ENCODE measurements at regions not wholly inside any gene's neighbourhood (a gene's known extent, or its start where the extent isn't known, plus 50 kb on each side); places are given as distances from the start of the nearest gene placed in this dataset.

- Histone ChIP-seq H3K27me3 (replicated peaks; ENCODE audit: control insufficient read depth, insufficient read depth, low read length) (no peaks in the 10 kb centered on the region), H3K36me3 (ENCODE audit: control insufficient read depth, insufficient read depth, low read length) (no peaks in the 10 kb centered on the region), H3K4me3 (ENCODE audit: low read depth, low read length) (no peak overlapping the region), H3K4me1 (peaks cover 4% of the 10 kb centered on the region; the same call in 1 of the 2 replicates), H3K9me3 (no peaks in the 10 kb centered on the region)
- H3K4me3 Mint-ChIP-seq (ENCODE audit: unreplicated experiment), result no peak overlapping the region
- H3K4me1 Mint-ChIP-seq (ENCODE audit: low read depth, unreplicated experiment), result no peaks in the 10 kb centered on the region
- no peak for TF ChIP-seq CTCF (IDR thresholded peaks at IDR 0.05; ENCODE audit: insufficient read depth in 1 of 2, low read depth in 1 of 2, low read length in 1 of 2, severe bottlenecking in 1 of 2, unreplicated experiment in 1 of 2)
- POLR2A ChIA-PET, result no interaction called here
- DNase-seq, result no peak
- H3K27ac Mint-ChIP-seq (ENCODE audit: unreplicated experiment), result no peak overlapping the region
- H3K36me3 Mint-ChIP-seq (ENCODE audit: insufficient read depth, unreplicated experiment), result no peaks in the 10 kb centered on the region
- no TSS peak for BruUV-seq (replicated peaks)
- intact Hi-C loops (cut with micrococcal nuclease; ENCODE audit: unreplicated experiment), result no loop called here
- H3K9me3 Mint-ChIP-seq (ENCODE audit: unreplicated experiment), result no peaks in the 10 kb centered on the region
- CTCF ChIA-PET, result no interaction called here
- H3K27me3 Mint-ChIP-seq (ENCODE audit: insufficient read depth, unreplicated experiment), result no peaks in the 10 kb centered on the region
Observed at GRCh38 chr3:177490626-177491025, 293.3 kb upstream of the TBL1XR1 start.

- no peak overlapping the region for H3K4me3 ChIP-seq (ENCODE audit: low read depth, low read length)
- H3K27me3 ChIP-seq (replicated peaks; ENCODE audit: control insufficient read depth, insufficient read depth, low read length), result no peaks in the 10 kb centered on the region
- no peak overlapping the region for H3K27ac Mint-ChIP-seq (ENCODE audit: unreplicated experiment)
- POLR2A ChIA-PET, result no interaction called here
- peaks cover 4% of the 10 kb centered on the region; the same call in 1 of the 2 replicates for H3K4me1 ChIP-seq
- no peak for TF ChIP-seq CTCF (IDR thresholded peaks at IDR 0.05; ENCODE audit: insufficient read depth in 1 of 2, low read depth in 1 of 2, low read length in 1 of 2, severe bottlenecking in 1 of 2, unreplicated experiment in 1 of 2)
- no peaks in the 10 kb centered on the region for H3K9me3 Mint-ChIP-seq (ENCODE audit: unreplicated experiment)
- intact Hi-C loops (cut with micrococcal nuclease; ENCODE audit: unreplicated experiment), result no loop called here
- no peaks in the 10 kb centered on the region for H3K9me3 ChIP-seq
- no peaks in the 10 kb centered on the region for H3K4me1 Mint-ChIP-seq (ENCODE audit: low read depth, unreplicated experiment)
- no peaks in the 10 kb centered on the region for H3K27me3 Mint-ChIP-seq (ENCODE audit: insufficient read depth, unreplicated experiment)
- H3K4me3 Mint-ChIP-seq (ENCODE audit: unreplicated experiment), result no peak overlapping the region
- H3K36me3 ChIP-seq (ENCODE audit: control insufficient read depth, insufficient read depth, low read length), result no peaks in the 10 kb centered on the region
- BruUV-seq (replicated peaks), result no TSS peak
- no peak for DNase-seq
- H3K36me3 Mint-ChIP-seq (ENCODE audit: insufficient read depth, unreplicated experiment), result no peaks in the 10 kb centered on the region
- CTCF ChIA-PET, result no interaction called here
Observed at GRCh38 chr3:177491296-177492032, 294.2 kb upstream of the TBL1XR1 start.

GRCh38 chr3:177493091-177493490, 295.8 kb upstream of the TBL1XR1 start:
- Mint-ChIP-seq H3K27me3 (ENCODE audit: insufficient read depth, unreplicated experiment) (no peaks in the 10 kb centered on the region), H3K27ac (ENCODE audit: unreplicated experiment) (no peak overlapping the region), H3K4me3 (ENCODE audit: unreplicated experiment) (no peak overlapping the region), H3K4me1 (ENCODE audit: low read depth, unreplicated experiment) (no peaks in the 10 kb centered on the region), H3K9me3 (ENCODE audit: unreplicated experiment) (no peaks in the 10 kb centered on the region), H3K36me3 (ENCODE audit: insufficient read depth, unreplicated experiment) (no peaks in the 10 kb centered on the region)
- TF ChIP-seq CTCF (IDR thresholded peaks at IDR 0.05; ENCODE audit: insufficient read depth in 1 of 2, low read depth in 1 of 2, low read length in 1 of 2, severe bottlenecking in 1 of 2, unreplicated experiment in 1 of 2), result no peak
- CTCF ChIA-PET, result no interaction called here
- Histone ChIP-seq H3K9me3 (no peaks in the 10 kb centered on the region), H3K27me3 (replicated peaks; ENCODE audit: control insufficient read depth, insufficient read depth, low read length) (no peaks in the 10 kb centered on the region), H3K4me1 (peaks cover 4% of the 10 kb centered on the region; the same call in 1 of the 2 replicates), H3K36me3 (ENCODE audit: control insufficient read depth, insufficient read depth, low read length) (no peaks in the 10 kb centered on the region), H3K4me3 (ENCODE audit: low read depth, low read length) (no peak overlapping the region)
- no peak for DNase-seq
- BruUV-seq (replicated peaks), result no TSS peak
- POLR2A ChIA-PET, result no interaction called here
- intact Hi-C loops (cut with micrococcal nuclease; ENCODE audit: unreplicated experiment), result no loop called here

Data from Caco-2 (cell line).